GM18508 (cell line): ENCODE measurements at regions not wholly inside any gene's neighbourhood (a gene's known extent, or its start where the extent isn't known, plus 50 kb on each side); places are given as distances from the start of the nearest gene placed in this dataset.

Experiments used
- ATAC-seq: cut with Tn5 transposase; IDR thresholded peaks from one replicate; pipeline ENCODE4 v1.9.1; 2021; ENCODE audit warnings: moderate number of reproducible peaks; ENCODE audit not compliant: insufficient read depth, unreplicated experiment

DNA sequence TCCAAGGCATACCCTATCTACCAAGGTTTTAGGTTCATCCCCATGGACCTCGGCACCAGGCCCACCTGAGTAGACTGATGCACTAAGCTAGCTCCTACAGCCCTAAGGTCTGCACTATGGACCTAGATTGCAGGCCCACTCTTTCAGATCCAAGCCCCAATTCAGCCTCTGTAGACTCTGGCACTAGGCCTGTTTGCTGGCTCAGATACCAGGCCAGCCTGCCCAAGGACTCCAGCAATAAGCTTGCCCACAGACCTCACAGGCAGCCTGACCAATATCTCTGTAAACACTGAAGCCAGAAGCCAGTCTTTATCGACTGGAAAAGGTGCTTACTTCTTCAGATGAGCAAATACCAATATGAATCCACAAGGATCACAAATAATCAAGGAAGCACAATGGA lies 411.3 kb downstream of the INSC start:
- ATAC-seq: no peak

DNA sequence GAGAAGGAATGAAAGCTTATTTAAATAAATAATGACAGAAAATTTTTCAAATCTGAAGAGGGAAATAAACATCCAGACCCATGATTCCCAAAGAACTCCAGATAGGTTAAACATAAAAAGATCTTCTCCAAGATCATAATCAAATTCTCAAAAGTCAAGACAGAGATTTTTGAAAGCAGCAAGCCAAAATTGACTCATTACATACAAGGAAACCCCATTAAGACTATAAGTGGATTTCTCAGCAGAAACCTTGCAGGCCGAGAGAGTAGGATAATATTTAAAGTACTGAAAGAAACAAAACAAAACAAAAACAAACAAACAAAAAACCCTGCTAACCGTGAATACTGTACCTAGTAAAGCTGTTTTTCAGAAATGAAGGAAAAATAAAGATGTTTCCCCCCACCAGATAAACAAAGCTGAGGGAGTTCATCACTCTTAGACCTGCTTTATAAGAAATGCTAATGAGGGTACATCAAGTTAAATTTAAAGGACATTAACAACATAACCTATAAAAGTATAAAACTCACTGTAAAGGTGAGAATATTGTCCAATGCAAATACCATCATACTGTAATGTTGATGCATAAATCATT lies 412.2 kb downstream of the INSC start:
- ATAC-seq: no peak

DNA sequence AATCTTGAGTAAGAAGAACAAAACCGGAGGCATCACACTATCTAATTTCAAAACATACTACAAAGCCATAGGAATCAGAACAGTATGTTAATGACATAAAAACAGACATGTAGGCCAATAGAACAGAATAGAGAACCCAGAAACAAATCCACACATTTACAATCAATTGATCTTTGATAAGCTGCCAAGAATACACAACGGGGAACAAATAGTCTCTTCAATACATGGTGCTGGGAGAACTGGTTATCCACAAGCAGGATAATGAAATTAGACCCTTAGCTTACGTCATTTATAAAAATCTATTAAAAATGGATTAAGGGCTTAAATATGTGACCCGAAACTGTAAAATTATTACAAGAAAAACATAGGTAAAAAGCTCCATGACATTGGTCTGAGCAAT lies 417.7 kb downstream of the INSC start:
- ATAC-seq: no peak

DNA sequence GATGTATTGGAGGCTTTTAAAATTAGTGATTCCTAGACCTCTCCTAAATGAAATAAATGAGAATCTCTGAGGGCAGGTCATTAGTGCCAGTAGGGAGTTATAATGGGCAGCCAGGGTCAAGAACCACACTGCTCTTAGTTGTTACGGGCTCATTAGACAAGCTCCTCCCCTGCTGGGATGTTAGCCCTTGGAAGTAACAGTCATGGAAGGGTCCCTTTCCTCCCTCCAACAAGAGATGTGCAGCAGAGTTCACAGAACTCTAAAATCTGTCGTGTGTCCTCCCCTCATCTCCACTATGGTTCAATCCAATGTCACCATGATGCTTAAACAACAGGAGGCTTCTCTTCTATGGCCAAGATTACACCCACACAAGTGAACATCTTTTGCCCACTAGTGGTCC lies 419.5 kb downstream of the INSC start:
- ATAC-seq: no peak

DNA sequence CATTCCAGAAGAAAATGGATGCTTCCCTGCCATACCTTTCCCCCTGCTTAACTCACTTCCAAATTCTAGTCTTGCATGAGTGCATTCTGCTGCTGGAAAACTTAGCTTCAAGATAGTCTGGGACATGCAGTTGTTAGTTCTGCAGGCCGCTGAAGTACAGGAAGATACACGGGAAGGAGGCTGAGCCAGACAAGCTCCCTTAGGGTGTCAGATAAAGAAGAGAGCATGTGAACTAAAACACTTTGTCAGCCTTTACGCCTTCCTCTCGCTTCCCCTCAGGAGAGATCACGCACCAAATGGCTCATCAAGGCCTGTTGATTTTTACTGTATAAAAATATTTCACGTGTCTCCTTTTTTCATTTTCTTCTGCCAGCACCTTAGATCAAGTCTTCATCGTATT lies 420.7 kb downstream of the INSC start:
- no peak for ATAC-seq

DNA sequence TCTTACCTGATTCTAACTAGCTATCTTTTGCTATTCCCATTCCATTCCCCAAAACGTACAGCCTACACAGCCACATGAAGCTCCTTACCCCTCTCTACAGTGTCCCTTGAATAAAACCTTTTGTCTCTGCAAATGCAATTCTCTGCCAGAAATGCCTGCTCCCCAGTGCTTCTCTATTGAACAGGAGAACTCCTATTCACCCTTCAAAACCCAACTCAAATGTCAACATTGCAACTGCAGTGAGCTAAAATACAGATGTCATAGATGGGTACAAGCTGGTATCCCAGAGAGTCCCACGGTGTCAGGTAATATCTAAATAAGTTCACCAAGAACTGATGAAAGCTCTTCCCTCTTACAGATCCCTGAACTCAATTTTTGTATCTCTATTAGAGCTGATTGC lies 421.7 kb downstream of the INSC start:
- no peak for ATAC-seq

DNA sequence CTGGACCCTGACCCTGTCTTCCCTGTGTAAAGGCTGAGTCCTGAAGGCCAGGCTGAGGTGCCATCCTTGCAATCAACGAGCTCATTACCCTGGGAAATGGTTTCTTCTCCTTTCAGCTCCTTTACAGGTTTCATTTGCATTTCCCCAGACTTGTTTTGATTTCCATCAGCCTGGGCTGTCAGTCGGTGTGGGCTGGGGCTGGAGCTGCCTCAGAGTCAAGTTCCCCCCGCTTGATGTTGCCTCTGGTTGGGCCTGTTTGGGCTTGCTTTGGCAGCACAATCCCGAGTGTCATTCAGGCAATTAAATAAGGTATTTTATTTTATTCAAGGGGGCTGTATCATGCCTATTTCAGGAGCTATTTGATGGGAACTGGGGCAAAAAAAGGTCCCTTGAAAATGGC lies 424.9 kb downstream of the INSC start:
- no peak for ATAC-seq

DNA sequence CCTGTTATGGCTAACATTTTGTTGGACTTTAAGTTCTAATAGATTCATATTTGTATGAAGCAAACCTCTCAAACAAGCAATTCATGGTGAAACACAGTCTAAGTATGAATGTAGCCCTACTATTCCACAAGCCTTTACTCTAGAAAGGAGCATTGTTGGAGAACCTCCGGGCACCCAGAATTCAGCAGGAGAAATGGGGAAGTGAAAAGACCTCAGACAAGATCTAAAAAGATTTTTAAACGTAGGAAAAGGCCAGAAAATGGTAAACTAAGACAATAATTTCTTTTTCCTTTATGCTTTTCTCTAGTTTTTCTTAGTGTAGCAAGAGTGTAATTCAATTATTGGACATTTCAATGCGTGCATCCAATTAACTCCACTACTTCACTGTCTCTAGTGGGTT lies 426.4 kb downstream of the INSC start:
- ATAC-seq: no peak

DNA sequence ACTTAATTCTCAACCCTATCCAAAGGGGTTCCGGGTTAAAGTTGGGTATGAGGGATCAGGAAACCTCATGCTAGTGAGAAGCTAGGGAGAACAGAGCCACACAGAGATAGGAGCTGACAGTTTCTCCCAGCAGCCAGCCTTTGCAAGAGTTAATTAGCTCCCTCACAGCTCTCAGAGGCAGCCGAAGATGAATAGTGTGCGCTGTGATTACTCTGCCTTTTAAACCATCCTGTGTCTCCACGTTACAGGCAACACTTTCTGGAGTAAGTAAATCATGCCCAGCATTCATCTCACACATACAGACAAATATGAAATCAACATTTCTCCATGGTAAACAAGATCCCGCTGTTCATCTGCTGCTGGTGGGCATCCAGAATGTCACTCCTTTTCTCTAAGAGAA lies 429.6 kb downstream of the INSC start:
- no peak for ATAC-seq

DNA sequence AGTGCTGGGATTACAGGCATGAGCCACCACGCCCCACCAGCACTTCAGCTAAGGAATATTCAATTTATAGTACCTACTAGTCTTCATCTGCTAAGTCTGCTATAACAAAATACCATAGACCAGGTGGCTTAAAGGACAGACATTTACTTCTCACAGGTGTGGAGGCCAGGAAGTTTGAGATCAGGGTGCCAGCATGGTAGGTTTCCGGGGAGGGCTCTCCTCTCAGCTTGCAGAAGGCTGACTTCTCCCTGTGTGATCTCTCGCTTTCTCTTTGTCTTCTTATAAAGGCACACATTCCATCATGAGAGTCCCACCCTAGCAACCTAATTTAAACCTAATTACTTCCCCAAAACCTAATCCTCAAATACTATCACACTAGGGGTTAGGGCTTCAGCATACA lies 433.0 kb downstream of the INSC start:
- ATAC-seq: no peak

DNA sequence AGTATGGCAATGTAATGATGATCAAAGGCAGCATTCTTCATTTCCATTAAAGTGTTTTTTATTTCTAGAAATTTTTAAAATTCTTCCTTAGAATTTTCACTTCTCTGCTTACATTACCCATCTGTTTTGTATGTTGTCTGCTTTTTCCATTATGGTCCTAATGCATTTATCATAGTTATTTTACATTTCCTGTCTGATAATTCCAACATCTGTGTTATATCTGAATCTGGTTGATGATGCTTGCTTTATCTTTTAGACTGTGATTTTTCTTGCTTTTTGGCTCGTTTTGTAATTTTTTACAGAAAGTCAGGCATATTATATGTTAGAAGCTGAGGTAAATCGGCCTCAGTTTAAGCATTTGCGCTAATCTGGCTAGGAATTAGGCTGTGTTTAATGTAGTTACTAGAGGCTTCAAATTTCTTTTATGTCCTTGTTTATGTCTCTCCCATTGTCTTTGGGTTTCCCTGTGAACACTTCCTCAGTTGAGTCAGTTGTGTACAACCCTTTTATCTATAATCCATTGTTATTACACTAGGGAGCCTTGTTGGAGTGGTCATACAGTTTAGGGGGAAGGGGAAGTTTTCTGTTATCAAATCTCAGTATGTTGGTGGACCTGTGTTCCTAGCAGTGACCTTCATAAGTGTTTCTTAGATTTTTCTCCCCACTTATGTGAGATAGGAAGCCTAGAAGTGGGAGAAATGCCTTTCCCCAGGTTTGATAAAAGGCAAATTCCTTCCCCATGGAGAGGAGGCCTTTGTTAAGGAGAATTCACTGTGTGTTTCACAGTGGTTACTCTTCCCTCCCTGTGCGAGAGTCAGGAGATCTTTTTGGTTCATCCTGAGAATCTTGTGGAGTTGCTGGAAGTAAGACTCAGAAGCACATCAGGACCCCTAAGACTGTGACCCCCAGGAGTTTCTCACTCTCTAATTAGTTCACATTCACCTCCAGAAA lies 437.5 kb downstream of the INSC start:
- ATAC-seq: no peak

DNA sequence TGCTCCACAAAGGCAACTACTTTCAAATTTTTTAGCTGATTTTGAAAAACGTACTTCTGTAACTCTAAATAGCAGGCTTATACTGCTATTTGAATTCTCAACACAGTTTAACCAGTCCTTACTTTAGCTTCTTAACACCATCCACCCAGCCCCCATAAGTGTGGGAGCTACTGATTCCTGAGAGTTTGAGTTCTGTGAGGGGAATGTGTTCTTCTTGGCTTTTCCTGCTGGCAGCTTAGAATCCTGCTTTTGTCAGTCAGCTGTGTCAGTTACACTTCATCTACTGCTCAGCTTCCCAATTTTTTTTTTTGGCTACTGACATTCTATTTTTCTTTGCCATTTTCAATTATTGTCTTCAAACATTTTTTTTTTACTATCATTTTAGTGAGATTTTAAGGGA lies 440.4 kb downstream of the INSC start:
- ATAC-seq: no peak

DNA sequence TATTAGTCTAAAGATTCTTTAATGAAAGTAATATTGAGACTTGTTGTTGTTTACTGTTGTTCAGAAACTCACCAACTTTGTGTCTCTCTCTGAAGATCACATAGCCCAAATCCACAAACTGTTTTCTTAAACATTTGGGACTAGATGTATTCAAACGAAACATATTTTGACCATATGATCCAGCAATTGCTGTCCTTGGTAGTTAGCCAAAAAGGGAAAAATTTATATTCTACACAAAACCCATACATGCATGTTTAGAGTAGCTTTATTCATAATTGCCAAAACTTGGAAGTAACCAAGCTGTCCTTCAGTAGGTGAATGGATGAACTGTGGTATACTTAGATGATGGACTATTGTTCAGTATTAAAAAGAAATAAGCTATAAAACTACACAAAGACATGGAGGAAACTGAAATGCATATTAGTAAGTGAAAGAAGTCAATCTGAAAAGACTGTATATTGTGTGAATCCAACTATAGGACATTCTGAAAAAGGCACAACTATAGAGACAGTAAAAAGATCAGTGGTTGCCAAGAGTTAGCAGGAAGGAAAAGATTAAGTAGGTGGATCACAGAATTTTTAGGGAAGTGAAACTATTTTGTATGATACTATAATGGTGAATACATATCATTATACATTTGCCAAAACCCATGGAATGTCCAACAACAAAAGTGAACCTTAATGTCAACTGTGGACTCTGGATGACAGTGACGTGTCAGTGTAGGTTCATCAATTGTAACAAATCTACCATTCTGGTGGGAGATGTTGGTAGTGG lies 442.9 kb downstream of the INSC start:
- no peak for ATAC-seq

DNA sequence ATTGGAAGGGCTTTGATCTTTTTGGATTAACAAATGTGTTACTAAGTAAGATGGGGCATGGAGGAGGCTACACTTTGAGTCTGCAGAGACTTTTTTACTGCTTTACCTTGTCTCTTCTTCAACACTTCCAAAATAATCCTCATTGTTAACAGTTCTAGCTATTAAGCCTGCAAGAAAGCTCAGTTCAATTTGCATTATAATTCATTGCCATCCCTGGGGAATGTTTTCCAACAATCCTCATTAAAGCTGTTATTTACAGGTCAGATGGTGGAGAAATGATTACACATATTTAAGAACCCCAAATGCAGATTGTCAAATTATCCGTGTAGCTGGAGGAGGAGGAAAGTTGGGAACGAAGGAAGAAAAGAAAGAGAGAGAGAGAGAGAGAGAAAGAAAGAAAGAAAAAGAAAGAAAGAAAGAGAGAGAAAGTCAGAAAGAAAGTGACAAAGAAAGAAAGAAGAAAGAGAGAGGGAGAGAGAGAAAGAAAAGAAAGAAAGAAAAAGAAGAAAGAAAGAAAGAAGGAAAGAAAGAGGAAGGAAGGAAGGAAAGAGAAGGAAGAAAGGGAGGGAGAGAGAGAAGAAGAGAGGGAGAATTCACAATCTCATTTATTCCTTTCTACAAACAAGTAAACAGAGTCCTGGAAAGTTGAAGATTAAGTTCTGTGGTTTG lies 443.9 kb downstream of the INSC start:
- ATAC-seq: no peak

DNA sequence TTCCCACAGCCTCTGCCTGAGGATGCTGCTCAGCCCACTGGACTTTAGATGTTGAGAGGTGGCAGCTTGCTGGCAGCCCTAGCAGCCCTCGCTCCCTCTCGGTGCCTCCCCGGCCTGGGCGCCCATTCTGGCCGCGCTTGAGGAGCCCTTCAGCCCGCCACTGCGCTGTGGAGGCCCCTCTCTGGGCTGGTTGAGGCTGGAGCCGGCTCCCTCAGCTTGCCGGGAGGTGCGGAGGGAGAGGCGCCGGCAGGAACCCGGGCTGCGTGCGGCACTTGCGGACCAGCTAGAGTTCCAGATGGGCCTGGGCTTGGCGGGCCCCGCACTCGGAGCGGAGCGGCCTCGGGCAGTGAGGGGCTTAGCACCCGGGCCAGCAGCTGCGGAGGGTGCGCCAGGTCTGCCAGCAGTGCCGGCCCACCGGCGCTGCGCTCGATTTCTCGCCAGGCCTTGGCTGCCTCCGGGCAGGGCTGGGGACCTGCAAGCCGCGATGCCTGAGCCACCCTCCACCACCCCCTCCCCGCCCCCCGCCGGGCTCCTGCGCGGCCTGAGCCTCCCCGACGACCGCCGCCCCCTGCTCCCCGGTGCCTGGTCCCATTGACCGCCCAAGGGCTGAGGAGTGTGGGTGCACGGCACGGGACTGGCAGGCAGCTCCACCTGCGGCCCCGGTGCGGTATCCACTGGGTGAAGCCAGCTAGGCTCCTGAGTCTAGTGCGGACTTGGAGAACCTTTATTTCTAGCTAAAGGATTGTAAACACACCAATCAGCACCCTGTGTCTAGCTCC lies 446.2 kb downstream of the INSC start:
- ATAC-seq: no peak

DNA sequence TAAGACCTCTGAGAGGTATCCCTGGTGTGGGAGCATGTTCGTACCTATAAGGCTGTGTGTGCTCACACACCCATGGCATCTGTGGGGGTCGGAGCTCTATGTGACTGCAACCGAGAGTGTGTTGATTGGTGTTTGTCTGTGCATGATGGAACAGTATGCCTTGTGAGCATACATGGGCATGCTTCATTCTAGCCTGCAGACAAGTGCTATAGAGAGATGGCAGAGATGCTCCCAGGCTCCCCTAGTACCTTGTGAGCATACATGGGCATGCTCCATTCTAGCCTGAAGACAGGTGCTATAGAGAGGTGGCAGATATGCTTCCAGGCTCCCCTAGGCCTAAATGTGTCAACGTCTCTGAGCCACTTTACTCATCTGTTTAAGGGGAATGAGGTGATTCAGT lies 447.5 kb downstream of the INSC start:
- ATAC-seq: no peak

DNA sequence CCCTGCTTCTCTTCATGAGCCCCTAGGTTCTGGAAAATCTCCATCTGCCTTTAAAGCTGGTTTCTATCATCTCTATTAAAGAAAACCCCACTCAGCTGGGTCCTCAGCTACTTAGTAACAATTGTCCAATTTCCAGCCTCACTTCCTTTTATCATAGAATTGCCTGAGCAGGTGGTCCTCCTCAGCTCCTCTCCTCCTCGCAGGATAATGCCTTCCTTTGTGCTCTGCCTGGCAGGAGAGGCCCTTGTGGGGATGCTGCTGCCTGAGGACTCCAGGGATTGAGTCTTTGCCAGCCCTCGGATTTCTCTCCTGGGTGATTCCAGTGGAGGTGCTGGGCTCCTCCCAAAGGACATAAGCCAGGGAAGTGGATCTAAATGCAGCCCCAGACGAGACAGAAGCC lies 448.3 kb downstream of the INSC start:
- ATAC-seq: no peak

DNA sequence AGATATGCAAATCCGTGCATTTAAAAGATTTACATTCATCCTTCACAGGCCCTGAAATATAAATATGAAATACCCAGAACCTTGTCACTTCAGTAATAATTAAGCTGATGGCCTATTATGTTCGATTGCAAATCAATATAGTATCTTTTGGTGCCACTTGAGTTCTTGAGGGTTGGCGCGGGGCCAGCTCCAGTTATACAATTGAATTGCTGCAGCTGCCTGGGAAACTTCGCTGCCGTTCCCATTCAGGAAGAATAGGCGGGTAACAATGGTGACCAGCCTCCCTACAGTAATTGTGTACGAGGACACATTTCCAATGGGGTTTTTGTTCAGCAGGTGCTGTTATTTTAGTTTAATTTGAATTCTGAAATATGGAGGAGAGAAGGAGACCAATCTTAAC lies 451.2 kb downstream of the INSC start:
- no peak for ATAC-seq

DNA sequence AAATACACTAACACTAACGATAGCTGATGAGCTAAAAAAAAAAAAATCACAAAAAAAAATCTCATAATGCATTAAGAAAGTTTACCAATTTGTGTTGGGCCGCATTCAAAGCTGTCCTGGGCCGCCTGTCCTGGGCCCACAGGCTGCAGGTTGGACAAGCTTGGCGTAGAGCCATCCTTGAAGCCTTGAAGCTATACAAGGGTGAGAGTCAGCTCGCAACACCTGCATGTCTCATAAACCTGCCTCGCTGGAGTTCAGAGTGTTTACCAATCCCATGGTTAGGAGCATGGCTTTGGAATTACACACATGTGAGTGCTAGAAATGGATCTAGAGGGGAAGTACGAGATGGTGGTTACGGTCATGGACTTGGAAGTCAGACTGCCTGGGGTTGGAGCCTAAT lies 453.7 kb downstream of the INSC start:
- ATAC-seq: no peak
